ENCODE measurements at regions not wholly inside any gene's neighbourhood (a gene's known extent, or its start where the extent isn't known, plus 50 kb on each side); places are given as distances from the start of the nearest gene placed in this dataset.

GRCh38 chr4:35459045-35459444 lies 785.3 kb downstream of the ARAP2 start:
- H3K27me3 ChIP-seq (ENCODE audit: control insufficient read depth, insufficient read depth, low read length) = no peaks in the 10 kb centered on the region

GRCh38 chr4:35461931-35462659 lies 782.2 kb downstream of the ARAP2 start:
- no peaks in the 10 kb centered on the region for H3K36me3 ChIP-seq (ENCODE audit: control insufficient read depth, insufficient read depth, low read length)
- Mint-ChIP-seq H3K27me3 (ENCODE audit: low read depth in 2 of 2) (no peaks in the 10 kb centered on the region), H3K36me3 (no peaks in the 10 kb centered on the region), H3K27ac (no peak overlapping the region), H3K4me1 (no peaks in the 10 kb centered on the region), H3K9me3 (peaks cover 4 to 16% of the 10 kb centered on the region in 2 donors), H3K4me3 (no peak overlapping the region)
- no peak overlapping the region for H3K27ac ChIP-seq (ENCODE audit: low read length)
- H3K27me3 ChIP-seq (ENCODE audit: control insufficient read depth, insufficient read depth, low read length) = no peaks in the 10 kb centered on the region
- no peak for DNase-seq
- TF ChIP-seq, protein P1, sequence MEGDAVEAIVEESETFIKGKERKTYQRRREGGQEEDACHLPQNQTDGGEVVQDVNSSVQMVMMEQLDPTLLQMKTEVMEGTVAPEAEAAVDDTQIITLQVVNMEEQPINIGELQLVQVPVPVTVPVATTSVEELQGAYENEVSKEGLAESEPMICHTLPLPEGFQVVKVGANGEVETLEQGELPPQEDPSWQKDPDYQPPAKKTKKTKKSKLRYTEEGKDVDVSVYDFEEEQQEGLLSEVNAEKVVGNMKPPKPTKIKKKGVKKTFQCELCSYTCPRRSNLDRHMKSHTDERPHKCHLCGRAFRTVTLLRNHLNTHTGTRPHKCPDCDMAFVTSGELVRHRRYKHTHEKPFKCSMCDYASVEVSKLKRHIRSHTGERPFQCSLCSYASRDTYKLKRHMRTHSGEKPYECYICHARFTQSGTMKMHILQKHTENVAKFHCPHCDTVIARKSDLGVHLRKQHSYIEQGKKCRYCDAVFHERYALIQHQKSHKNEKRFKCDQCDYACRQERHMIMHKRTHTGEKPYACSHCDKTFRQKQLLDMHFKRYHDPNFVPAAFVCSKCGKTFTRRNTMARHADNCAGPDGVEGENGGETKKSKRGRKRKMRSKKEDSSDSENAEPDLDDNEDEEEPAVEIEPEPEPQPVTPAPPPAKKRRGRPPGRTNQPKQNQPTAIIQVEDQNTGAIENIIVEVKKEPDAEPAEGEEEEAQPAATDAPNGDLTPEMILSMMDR (IDR thresholded peaks at IDR 0.05) = no peak
- H3K9me3 ChIP-seq (ENCODE audit: control insufficient read depth, insufficient read depth, low read length) = peaks cover 5% of the 10 kb centered on the region
- intact Hi-C loops (cut with micrococcal nuclease) = no loop called here
- no peak for ATAC-seq
- H3K4me3 ChIP-seq (ENCODE audit: low read length) = no peak overlapping the region
- WGBS (ENCODE audit: insufficient coverage) = 71% methylated on average over 4 of the region's 5 CpGs
- no peaks in the 10 kb centered on the region for H3K4me1 ChIP-seq (ENCODE audit: control insufficient read depth, insufficient read depth, low read length)

More at GRCh38 chr4:35459045-35459444, 785.3 kb downstream of the ARAP2 start:
- Mint-ChIP-seq H3K27me3 (ENCODE audit: low read depth in 2 of 2) (no peaks in the 10 kb centered on the region), H3K4me3 (no peak overlapping the region), H3K36me3 (no peaks in the 10 kb centered on the region), H3K4me1 (no peaks in the 10 kb centered on the region), H3K27ac (no peak overlapping the region), H3K9me3 (peaks cover 4 to 18% of the 10 kb centered on the region in 2 donors)
- TF ChIP-seq, protein P1 (IDR thresholded peaks at IDR 0.05) = no peak
- ATAC-seq = no peak
- no peaks in the 10 kb centered on the region for H3K36me3 ChIP-seq (ENCODE audit: control insufficient read depth, insufficient read depth, low read length)
- no peaks in the 10 kb centered on the region for H3K4me1 ChIP-seq (ENCODE audit: control insufficient read depth, insufficient read depth, low read length)
- peaks cover 5% of the 10 kb centered on the region for H3K9me3 ChIP-seq (ENCODE audit: control insufficient read depth, insufficient read depth, low read length)
- H3K4me3 ChIP-seq (ENCODE audit: low read length) = no peak overlapping the region
- H3K27ac ChIP-seq (ENCODE audit: low read length) = no peak overlapping the region
- DNase-seq = no peak
- intact Hi-C loops (cut with micrococcal nuclease) = no loop called here

DNA sequence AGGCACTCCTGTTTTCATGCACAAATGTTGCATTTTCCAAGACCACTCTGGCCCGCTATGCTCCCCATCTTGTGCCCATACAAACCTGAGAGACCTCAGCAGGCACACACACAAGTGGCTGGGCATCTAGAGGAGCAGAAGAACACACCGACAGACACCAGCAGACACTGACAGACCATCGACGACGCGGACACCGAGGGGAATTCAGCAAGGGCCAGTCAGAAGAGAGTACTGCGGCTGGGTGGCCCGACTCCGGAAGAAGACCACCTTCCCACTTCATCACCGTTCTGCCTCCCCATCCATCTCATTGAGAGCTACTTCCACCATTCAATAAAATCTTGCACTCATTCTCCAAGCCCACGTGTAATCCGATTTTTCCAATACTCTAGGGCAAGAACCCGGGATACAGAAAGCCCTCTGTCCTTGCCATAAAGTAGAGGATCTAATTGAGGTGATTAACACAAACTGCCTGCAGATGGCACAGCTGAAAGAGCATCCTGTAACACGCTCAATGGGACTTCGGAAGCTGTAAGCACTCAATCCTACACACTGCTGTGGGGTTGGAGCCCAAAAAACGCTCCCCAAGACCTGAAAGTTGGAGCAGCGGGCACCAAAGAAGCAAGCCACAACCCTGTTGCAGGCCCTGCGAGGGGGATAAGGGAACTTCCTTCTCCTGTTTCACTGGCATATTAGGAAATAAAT lies 780.9 kb downstream of the ARAP2 start:
- H3K27me3 Mint-ChIP-seq (ENCODE audit: low read depth in 2 of 2) = no peaks in the 10 kb centered on the region
- H3K4me3 Mint-ChIP-seq = no peak overlapping the region
- no peaks in the 10 kb centered on the region for H3K27me3 ChIP-seq (ENCODE audit: control insufficient read depth, insufficient read depth, low read length)
- intact Hi-C loops (cut with micrococcal nuclease) = no loop called here
- no peak overlapping the region for H3K27ac Mint-ChIP-seq
- H3K9me3 ChIP-seq (ENCODE audit: control insufficient read depth, insufficient read depth, low read length) = peaks cover 5% of the 10 kb centered on the region
- H3K4me1 ChIP-seq (ENCODE audit: control insufficient read depth, insufficient read depth, low read length) = no peaks in the 10 kb centered on the region
- no peak overlapping the region for H3K4me3 ChIP-seq (ENCODE audit: low read length)
- no peaks in the 10 kb centered on the region for H3K36me3 Mint-ChIP-seq
- ATAC-seq (no peak), DNase-seq (no peak)
- no peaks in the 10 kb centered on the region for H3K4me1 Mint-ChIP-seq
- H3K9me3 Mint-ChIP-seq = peaks cover 2 to 8% of the 10 kb centered on the region in 2 donors
- H3K36me3 ChIP-seq (ENCODE audit: control insufficient read depth, insufficient read depth, low read length) = no peaks in the 10 kb centered on the region
- 87% methylated on average over 19 of the region's 19 CpGs for WGBS (ENCODE audit: insufficient coverage)
- TF ChIP-seq, protein P1 (IDR thresholded peaks at IDR 0.05) = no peak
- no peak overlapping the region for H3K27ac ChIP-seq (ENCODE audit: low read length)

Measured in natural killer cell (primary cell).